ENCODE measurements at regions not wholly inside any gene's neighbourhood (a gene's known extent, or its start where the extent isn't known, plus 50 kb on each side); places are given as distances from the start of the nearest gene placed in this dataset.

DNA sequence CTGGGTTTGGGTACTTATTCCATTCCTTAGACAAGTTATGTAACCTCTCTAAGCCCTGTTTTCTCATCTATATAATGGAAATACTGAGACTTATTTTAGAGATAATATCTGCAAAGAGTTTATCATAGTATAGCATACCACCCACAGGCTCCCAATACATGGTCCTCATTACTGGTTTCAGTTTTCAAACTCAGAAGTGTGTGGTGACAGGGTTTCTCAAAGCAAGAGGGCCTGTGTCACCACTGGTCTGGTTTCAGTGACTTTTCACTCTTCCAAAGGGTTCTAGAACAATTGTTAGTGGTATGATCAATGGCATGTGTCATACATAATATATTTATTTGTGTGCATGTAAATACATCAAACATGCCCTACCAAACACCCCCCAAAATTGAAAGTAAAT is 89.2 kb upstream of the BMPER start:
- DNase-seq (no peak), ATAC-seq (no peak)
- H3K4me3 ChIP-seq: no peak overlapping the region
- no peaks in the 10 kb centered on the region for H3K27me3 ChIP-seq
- H3K4me1 ChIP-seq: peaks cover 0 to 16% (median 6%) of the 10 kb centered on the region in 12 donors
- no peak overlapping the region for H3K27ac ChIP-seq
- H3K9me3 ChIP-seq: peaks cover 0 to 19% (median 0%) of the 10 kb centered on the region in 12 donors
- intact Hi-C loops (cut with DNase I): no loop called here
- TF ChIP-seq, protein P1, sequence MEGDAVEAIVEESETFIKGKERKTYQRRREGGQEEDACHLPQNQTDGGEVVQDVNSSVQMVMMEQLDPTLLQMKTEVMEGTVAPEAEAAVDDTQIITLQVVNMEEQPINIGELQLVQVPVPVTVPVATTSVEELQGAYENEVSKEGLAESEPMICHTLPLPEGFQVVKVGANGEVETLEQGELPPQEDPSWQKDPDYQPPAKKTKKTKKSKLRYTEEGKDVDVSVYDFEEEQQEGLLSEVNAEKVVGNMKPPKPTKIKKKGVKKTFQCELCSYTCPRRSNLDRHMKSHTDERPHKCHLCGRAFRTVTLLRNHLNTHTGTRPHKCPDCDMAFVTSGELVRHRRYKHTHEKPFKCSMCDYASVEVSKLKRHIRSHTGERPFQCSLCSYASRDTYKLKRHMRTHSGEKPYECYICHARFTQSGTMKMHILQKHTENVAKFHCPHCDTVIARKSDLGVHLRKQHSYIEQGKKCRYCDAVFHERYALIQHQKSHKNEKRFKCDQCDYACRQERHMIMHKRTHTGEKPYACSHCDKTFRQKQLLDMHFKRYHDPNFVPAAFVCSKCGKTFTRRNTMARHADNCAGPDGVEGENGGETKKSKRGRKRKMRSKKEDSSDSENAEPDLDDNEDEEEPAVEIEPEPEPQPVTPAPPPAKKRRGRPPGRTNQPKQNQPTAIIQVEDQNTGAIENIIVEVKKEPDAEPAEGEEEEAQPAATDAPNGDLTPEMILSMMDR (IDR thresholded peaks at IDR 0.05): no peak
- no peak for TF ChIP-seq POLR2A (IDR thresholded peaks at IDR 0.05)
- H3K36me3 ChIP-seq: no peaks in the 10 kb centered on the region

DNA sequence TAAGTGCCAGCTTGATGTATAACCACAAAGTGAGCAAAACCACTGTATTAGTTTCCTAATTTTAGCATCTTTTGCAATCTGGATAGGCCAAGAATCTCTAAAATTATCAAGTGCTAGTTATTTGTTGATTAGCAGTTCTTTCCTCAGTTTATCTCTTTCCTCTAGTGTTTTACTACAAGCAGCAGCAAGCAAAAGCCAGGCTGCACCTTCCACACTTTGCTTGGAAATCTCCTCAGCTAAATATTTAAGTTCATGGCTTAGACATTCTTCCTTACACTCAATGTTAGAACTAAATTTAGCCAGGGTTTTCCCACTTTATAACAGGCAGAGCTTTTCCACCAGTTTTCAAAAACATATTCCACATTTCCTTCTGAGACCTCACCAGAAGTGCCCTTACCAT is 85.7 kb upstream of the BMPER start:
- Histone ChIP-seq H3K27ac (no peak overlapping the region), H3K36me3 (no peaks in the 10 kb centered on the region), H3K27me3 (no peaks in the 10 kb centered on the region), H3K9me3 (peaks cover 0 to 19% (median 0%) of the 10 kb centered on the region in 12 donors), H3K4me3 (no peak overlapping the region), H3K4me1 (peaks cover 0 to 10% (median 4%) of the 10 kb centered on the region in 12 donors)
- TF ChIP-seq, protein P1 (IDR thresholded peaks at IDR 0.05): no peak
- no peak for TF ChIP-seq POLR2A (IDR thresholded peaks at IDR 0.05)
- DNase-seq: no peak
- no peak for ATAC-seq
- intact Hi-C loops (cut with DNase I): no loop called here

DNA sequence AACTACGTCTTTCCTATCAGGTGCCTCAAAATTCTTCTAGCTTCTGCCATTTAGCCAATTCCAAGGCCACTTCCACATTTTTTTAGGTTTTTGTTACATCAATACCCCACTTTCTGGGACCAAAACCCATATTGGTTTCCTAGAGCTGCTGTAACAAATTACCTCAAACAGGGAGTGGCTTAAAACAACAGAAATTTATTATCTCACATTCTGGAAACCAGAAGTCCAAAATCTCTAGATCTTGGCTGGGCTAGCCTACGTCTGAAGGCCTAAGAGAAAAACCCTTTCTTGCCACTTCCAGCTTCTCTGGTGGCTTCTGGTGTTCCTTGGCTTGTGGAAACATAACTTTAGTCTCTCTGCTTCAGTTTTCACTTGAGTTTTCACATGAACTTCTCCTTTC is 85.1 kb upstream of the BMPER start:
- WGBS, 4 donors: 83 to 92% (median 88%) methylated on average over 2 of the region's 2 CpGs
- intact Hi-C loops (cut with DNase I): no loop called here
- peaks cover 0 to 12% (median 3%) of the 10 kb centered on the region in 12 donors for H3K4me1 ChIP-seq
- DNase-seq: no peak
- no peak overlapping the region for H3K27ac ChIP-seq
- ATAC-seq: no peak
- no peaks in the 10 kb centered on the region for H3K36me3 ChIP-seq
- peaks cover 0 to 19% (median 0%) of the 10 kb centered on the region in 12 donors for H3K9me3 ChIP-seq
- no peak overlapping the region for H3K4me3 ChIP-seq
- H3K27me3 ChIP-seq: no peaks in the 10 kb centered on the region
- TF ChIP-seq, protein P1 (IDR thresholded peaks at IDR 0.05): no peak
- TF ChIP-seq POLR2A (IDR thresholded peaks at IDR 0.05): no peak

DNA sequence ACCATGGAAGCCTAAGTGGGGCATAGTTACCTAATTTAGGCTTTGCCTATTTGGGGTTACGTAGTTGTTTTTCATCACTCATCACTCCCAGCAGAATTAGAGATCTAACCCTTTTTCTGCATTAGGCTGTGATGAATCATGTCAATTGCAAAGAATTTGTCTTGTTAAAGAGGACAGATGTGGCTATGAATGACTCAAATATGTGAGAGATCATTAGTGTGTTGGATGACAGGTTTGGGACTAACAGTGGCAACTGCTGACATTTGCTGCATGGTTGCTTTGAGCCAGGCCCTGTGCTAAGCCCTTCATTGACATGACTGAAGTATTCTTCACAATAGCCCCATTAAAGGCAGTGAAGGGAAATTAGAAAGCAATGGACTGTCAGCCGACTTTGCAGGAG is 83.4 kb upstream of the BMPER start:
- WGBS, 4 donors: 89 to 93% (median 91%) methylated on average over 2 of the region's 2 CpGs
- no peaks in the 10 kb centered on the region for H3K27me3 ChIP-seq
- peaks cover 0 to 8% (median 0%) of the 10 kb centered on the region in 12 donors for H3K4me1 ChIP-seq
- ATAC-seq: no peak
- intact Hi-C loops (cut with DNase I): no loop called here
- TF ChIP-seq, protein P1 (IDR thresholded peaks at IDR 0.05): no peak
- TF ChIP-seq POLR2A (IDR thresholded peaks at IDR 0.05): no peak
- H3K4me3 ChIP-seq: no peak overlapping the region
- H3K36me3 ChIP-seq: no peaks in the 10 kb centered on the region
- no peak overlapping the region for H3K27ac ChIP-seq
- no peak for DNase-seq
- H3K9me3 ChIP-seq: peaks cover 0 to 19% (median 0%) of the 10 kb centered on the region in 12 donors

Measured in heart left ventricle (tissue), 16 donors.